HEK293 (cell line): ENCODE measurements at regions not wholly inside any gene's neighbourhood (a gene's known extent, or its start where the extent isn't known, plus 50 kb on each side); places are given as distances from the start of the nearest gene placed in this dataset.

Experiments used
- CTCF ChIA-PET: fragments of 350-600 bp; formaldehyde crosslinking; extraction: SDS; loops from one replicate; lab custom pipeline; 2021; ENCODE audit warnings: antibody characterized with exemption; lab: Yijun Ruan, JAX
- POLR2A ChIA-PET: fragments of 300-600 bp; formaldehyde crosslinking; extraction: SDS; loops from one replicate; lab custom pipeline; 2020; ENCODE audit warnings: antibody characterized with exemption, inconsistent platforms; lab: Yijun Ruan, JAX
- H3K27ac ChIP-seq: fragments of 200-500 bp; sonication (Bioruptor generic); 2 replicates; pipeline ENCODE4 v1.5.1; 2014; ENCODE audit warnings: low read depth, low read length, control low read depth, inconsistent platforms; ENCODE audit errors: extremely low read depth
- H3K36me3 ChIP-seq, 2 experiments: fragments of 200-500 bp in 1 of 2; sonication (Bioruptor generic) in 1 of 2; 1 replicate in 1 of 2; 2 replicates in 1 of 2; pipeline ENCODE4 v1.5.1; 2014 to 2017; ENCODE audit warnings: inconsistent platforms in 2 of 2, low read length in 2 of 2; ENCODE audit not compliant: control insufficient read depth in 2 of 2, insufficient read depth in 1 of 2
- H3K4me1 ChIP-seq: fragments of 200-500 bp; sonication (Bioruptor generic); 2 replicates; pipeline ENCODE4 v1.5.1; 2014; ENCODE audit warnings: mild to moderate bottlenecking, low read length, inconsistent platforms; ENCODE audit not compliant: control insufficient read depth, insufficient read depth
- H3K4me3 ChIP-seq: 2 replicates; pipeline ENCODE4 v1.5.1; 2011; ENCODE audit warnings: low read depth, mild to moderate bottlenecking, control low read depth, low read length, moderate library complexity
- H3K9me3 ChIP-seq: fragments of 200-500 bp; sonication (Bioruptor generic); 2 replicates; pipeline ENCODE4 v1.5.1; 2014; ENCODE audit warnings: low read depth, low read length, inconsistent platforms; ENCODE audit not compliant: control insufficient read depth, insufficient read depth
- EGR2 ChIP-seq: fragments of 450-650 bp; formaldehyde crosslinking; IDR thresholded peaks from 2 replicates; pipeline ENCODE4 v1.5.1; 2016; ENCODE audit warnings: low read depth, missing biosample characterization, missing genetic modification characterization
- HOXA7 ChIP-seq: sonication (generic); formaldehyde crosslinking; IDR thresholded peaks from 2 replicates; pipeline ENCODE4 v1.8.1; 2022; ENCODE audit warnings: missing genetic modification reagents, borderline replicate concordance
- KLF7 ChIP-seq: fragments of 450-650 bp; formaldehyde crosslinking; IDR thresholded peaks from 2 replicates; pipeline ENCODE4 v1.5.1; 2016; ENCODE audit warnings: missing biosample characterization, missing genetic modification characterization, borderline replicate concordance
- YY2 ChIP-seq: fragments of 450-650 bp; formaldehyde crosslinking; IDR thresholded peaks from 2 replicates; pipeline ENCODE4 v1.5.1; 2016; ENCODE audit warnings: missing biosample characterization, missing genetic modification characterization
- ZBTB11 ChIP-seq: fragments of 450-650 bp; formaldehyde crosslinking; conservative IDR thresholded peaks from 2 replicates; pipeline ENCODE4 v1.5.1; 2016; ENCODE audit warnings: low read depth, missing biosample characterization, missing genetic modification characterization
- ZBTB17 ChIP-seq: fragments of 450-650 bp; formaldehyde crosslinking; IDR thresholded peaks from 2 replicates; pipeline ENCODE4 v1.5.1; 2016; ENCODE audit warnings: missing biosample characterization, missing genetic modification characterization
- ZBTB20 ChIP-seq: fragments of 450-650 bp; formaldehyde crosslinking; IDR thresholded peaks from 2 replicates; pipeline ENCODE4 v1.5.1; 2016; ENCODE audit warnings: missing biosample characterization, missing genetic modification characterization
- ZNF26 ChIP-seq: fragments of 450-650 bp; formaldehyde crosslinking; IDR thresholded peaks from 2 replicates; pipeline ENCODE4 v1.5.1; 2016; ENCODE audit warnings: missing biosample characterization, missing genetic modification characterization
- ZNF274 ChIP-seq, 2 experiments: fragments of 200-500 bp in 1 of 2; fragments of 450-650 bp in 1 of 2; sonication (Bioruptor generic) in 1 of 2; formaldehyde crosslinking in 1 of 2; IDR thresholded peaks; 2 replicates each; pipeline versions ENCODE4 v1.5.1 to v1.6.1; 2014 to 2016; ENCODE audit warnings: borderline replicate concordance in 1 of 2, inconsistent platforms in 1 of 2, low read length in 1 of 2, missing biosample characterization in 1 of 2, missing genetic modification characterization in 1 of 2
- ZNF366 ChIP-seq: fragments of 450-650 bp; formaldehyde crosslinking; conservative IDR thresholded peaks from 2 replicates; pipeline ENCODE4 v1.5.1; 2016; ENCODE audit warnings: missing biosample characterization, missing genetic modification characterization
- ZNF513 ChIP-seq: fragments of 450-650 bp; IDR thresholded peaks from 2 replicates; pipeline ENCODE4 v1.5.1; 2018; ENCODE audit warnings: missing biosample characterization, missing genetic modification characterization
- ZNF530 ChIP-seq: fragments of 450-650 bp; formaldehyde crosslinking; IDR thresholded peaks from 2 replicates; pipeline ENCODE4 v1.5.1; 2016; ENCODE audit warnings: low read depth, missing biosample characterization, missing genetic modification characterization
- ZNF558 ChIP-seq: fragments of 450-650 bp; formaldehyde crosslinking; IDR thresholded peaks from 2 replicates; pipeline ENCODE4 v1.5.1; 2016; ENCODE audit warnings: missing biosample characterization, missing genetic modification characterization
- ZNF621 ChIP-seq: fragments of 450-650 bp; formaldehyde crosslinking; IDR thresholded peaks from 2 replicates; pipeline ENCODE4 v1.5.1; 2017; ENCODE audit warnings: missing biosample characterization, missing genetic modification characterization
- ZNF624 ChIP-seq: fragments of 450-650 bp; formaldehyde crosslinking; IDR thresholded peaks from 2 replicates; pipeline ENCODE4 v1.5.1; 2017; ENCODE audit warnings: missing biosample characterization, missing genetic modification characterization
- ZNF692 ChIP-seq: fragments of 450-650 bp; formaldehyde crosslinking; IDR thresholded peaks from 2 replicates; pipeline ENCODE4 v1.5.1; 2016; ENCODE audit warnings: missing biosample characterization, missing genetic modification characterization
- TF ChIP-seq, protein P1 (sequence below): fragments of 450-650 bp; formaldehyde crosslinking; IDR thresholded peaks from 2 replicates; pipeline ENCODE4 v1.5.1; 2016; ENCODE audit warnings: missing biosample characterization, missing genetic modification characterization
- TF ChIP-seq, protein P2 (sequence below): fragments of 450-650 bp; formaldehyde crosslinking; IDR thresholded peaks from 2 replicates; pipeline ENCODE4 v1.5.1; 2016; ENCODE audit warnings: missing biosample characterization, missing genetic modification characterization
- TF ChIP-seq, protein P3 (sequence below): fragments of 450-650 bp; formaldehyde crosslinking; IDR thresholded peaks from 2 replicates; pipeline ENCODE4 v1.5.1; 2017; ENCODE audit warnings: missing biosample characterization, missing genetic modification characterization

DNA sequence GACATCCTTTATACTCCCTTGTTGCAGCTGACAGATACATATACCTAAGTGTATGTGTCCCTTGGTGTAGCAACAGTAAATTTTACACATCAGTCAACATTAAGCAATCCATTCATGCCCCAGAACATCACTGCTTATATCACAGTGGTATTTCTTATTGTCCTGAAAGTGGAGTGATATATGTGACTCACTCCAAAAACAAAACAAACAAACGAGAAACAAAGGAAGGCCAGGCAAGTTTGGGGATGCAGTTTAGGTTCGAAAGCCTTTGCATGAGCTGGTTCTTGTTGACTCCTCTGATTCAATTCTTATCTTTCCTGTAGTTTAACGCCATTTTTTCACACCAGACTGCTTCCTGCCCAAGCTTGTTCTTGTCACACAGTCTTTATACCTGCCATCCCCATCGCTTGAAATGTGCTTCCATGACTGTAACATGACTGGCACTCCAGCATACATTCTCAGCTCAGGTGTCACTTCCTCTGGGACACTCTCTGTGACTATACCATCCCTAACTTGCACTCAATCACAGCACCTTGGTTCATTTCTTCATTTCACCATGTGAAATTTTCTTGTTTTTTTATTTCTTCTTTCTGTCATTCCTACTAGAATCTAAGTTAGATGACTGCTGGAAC lies 125.0 kb upstream of the TSHZ2 start:
- POLR2A ChIA-PET = no interaction called here
- Histone ChIP-seq H3K9me3 (no peaks in the 10 kb centered on the region), H3K36me3 (no peaks in the 10 kb centered on the region), H3K4me3 (no peak overlapping the region), H3K27ac (no peak overlapping the region)
- CTCF ChIA-PET = no interaction called here
- TF ChIP-seq KLF7 = no peak
- no peak for TF ChIP-seq ZNF530 (tag by site-specific recombination)
- TF ChIP-seq ZBTB11 (tag by site-specific recombination) = no peak
- TF ChIP-seq ZNF692 (tag by site-specific recombination) = no peak
- no peak for TF ChIP-seq ZNF558 (tag by site-specific recombination)
- TF ChIP-seq HOXA7 (CRISPR knock-in tag) = no peak
- no peak for TF ChIP-seq ZNF513
- no peak for TF ChIP-seq ZNF26
- TF ChIP-seq, protein P1, sequence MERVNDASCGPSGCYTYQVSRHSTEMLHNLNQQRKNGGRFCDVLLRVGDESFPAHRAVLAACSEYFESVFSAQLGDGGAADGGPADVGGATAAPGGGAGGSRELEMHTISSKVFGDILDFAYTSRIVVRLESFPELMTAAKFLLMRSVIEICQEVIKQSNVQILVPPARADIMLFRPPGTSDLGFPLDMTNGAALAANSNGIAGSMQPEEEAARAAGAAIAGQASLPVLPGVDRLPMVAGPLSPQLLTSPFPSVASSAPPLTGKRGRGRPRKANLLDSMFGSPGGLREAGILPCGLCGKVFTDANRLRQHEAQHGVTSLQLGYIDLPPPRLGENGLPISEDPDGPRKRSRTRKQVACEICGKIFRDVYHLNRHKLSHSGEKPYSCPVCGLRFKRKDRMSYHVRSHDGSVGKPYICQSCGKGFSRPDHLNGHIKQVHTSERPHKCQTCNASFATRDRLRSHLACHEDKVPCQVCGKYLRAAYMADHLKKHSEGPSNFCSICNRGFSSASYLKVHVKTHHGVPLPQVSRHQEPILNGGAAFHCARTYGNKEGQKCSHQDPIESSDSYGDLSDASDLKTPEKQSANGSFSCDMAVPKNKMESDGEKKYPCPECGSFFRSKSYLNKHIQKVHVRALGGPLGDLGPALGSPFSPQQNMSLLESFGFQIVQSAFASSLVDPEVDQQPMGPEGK (tag by site-specific recombination) = no peak
- TF ChIP-seq EGR2 = no peak
- no peak for TF ChIP-seq ZNF624 (tag by site-specific recombination)
- TF ChIP-seq ZBTB20 (tag by site-specific recombination) = no peak
- no peak for TF ChIP-seq ZNF621
- TF ChIP-seq ZNF366 (tag by site-specific recombination) = no peak
- TF ChIP-seq, protein P2, sequence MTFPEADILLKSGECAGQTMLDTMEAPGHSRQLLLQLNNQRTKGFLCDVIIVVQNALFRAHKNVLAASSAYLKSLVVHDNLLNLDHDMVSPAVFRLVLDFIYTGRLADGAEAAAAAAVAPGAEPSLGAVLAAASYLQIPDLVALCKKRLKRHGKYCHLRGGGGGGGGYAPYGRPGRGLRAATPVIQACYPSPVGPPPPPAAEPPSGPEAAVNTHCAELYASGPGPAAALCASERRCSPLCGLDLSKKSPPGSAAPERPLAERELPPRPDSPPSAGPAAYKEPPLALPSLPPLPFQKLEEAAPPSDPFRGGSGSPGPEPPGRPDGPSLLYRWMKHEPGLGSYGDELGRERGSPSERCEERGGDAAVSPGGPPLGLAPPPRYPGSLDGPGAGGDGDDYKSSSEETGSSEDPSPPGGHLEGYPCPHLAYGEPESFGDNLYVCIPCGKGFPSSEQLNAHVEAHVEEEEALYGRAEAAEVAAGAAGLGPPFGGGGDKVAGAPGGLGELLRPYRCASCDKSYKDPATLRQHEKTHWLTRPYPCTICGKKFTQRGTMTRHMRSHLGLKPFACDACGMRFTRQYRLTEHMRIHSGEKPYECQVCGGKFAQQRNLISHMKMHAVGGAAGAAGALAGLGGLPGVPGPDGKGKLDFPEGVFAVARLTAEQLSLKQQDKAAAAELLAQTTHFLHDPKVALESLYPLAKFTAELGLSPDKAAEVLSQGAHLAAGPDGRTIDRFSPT = no peak
- no peak for TF ChIP-seq ZBTB17 (tag by site-specific recombination)
- no peak for TF ChIP-seq YY2 (tag by site-specific recombination)
- TF ChIP-seq, protein P3, sequence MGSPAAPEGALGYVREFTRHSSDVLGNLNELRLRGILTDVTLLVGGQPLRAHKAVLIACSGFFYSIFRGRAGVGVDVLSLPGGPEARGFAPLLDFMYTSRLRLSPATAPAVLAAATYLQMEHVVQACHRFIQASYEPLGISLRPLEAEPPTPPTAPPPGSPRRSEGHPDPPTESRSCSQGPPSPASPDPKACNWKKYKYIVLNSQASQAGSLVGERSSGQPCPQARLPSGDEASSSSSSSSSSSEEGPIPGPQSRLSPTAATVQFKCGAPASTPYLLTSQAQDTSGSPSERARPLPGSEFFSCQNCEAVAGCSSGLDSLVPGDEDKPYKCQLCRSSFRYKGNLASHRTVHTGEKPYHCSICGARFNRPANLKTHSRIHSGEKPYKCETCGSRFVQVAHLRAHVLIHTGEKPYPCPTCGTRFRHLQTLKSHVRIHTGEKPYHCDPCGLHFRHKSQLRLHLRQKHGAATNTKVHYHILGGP = no peak
- TF ChIP-seq ZNF274 (IDR thresholded peaks at IDR 0.05; ENCODE audit: low read length) = no peak
- TF ChIP-seq ZNF274 (tag by site-specific recombination; IDR thresholded peaks at IDR 0.05; ENCODE audit: borderline replicate concordance) = no peak
- TF ChIP-seq, all 188 proteins: peak for 0
- no peaks in the 10 kb centered on the region for H3K4me1 ChIP-seq
